Endodermal cell (in vitro differentiated cells): ENCODE measurements at regions not wholly inside any gene's neighbourhood (a gene's known extent, or its start where the extent isn't known, plus 50 kb on each side); places are given as distances from the start of the nearest gene placed in this dataset.

Experiments
- DNase-seq: peaks from one replicate; pipeline ENCODE4 v3.0.0-alpha.2; 2017
- H3K27ac ChIP-seq: 2 replicates; pipeline ENCODE4 v1.5.1; 2013; ENCODE audit warnings: mild to moderate bottlenecking, low read depth, low read length, moderate library complexity
- H3K27me3 ChIP-seq: 2 replicates; pipeline ENCODE4 v1.6.1; 2013; ENCODE audit warnings: mild to moderate bottlenecking, low read length, moderate library complexity; ENCODE audit not compliant: insufficient read depth, control insufficient read depth, poor library complexity, severe bottlenecking
- H3K36me3 ChIP-seq: 2 replicates; pipeline ENCODE4 v1.7.0; 2013; ENCODE audit warnings: mild to moderate bottlenecking, low read length, moderate library complexity; ENCODE audit not compliant: control insufficient read depth, insufficient read depth
- H3K4me1 ChIP-seq: one replicate; pipeline ENCODE4 v1.7.0; 2013; ENCODE audit warnings: low read length; ENCODE audit not compliant: control insufficient read depth, insufficient read depth
- H3K4me3 ChIP-seq: 2 replicates; pipeline ENCODE4 v1.5.1; 2013; ENCODE audit warnings: mild to moderate bottlenecking, low read length, moderate library complexity
- H3K9ac ChIP-seq: 2 replicates; pipeline ENCODE4 v1.6.1; 2013; ENCODE audit warnings: mild to moderate bottlenecking, low read length, moderate library complexity; ENCODE audit not compliant: poor library complexity, severe bottlenecking; ENCODE audit errors: extremely low read depth
- H3K9me3 ChIP-seq: 2 replicates; pipeline ENCODE4 v1.6.1; 2013; ENCODE audit warnings: mild to moderate bottlenecking, low read length, moderate library complexity; ENCODE audit not compliant: control insufficient read depth
- H3K27ac Mint-ChIP-seq: 2 replicates; pipeline ENCODE4 v1.8.0; 2020; ENCODE audit warnings: mixed read lengths
- H3K27me3 Mint-ChIP-seq: 2 replicates; pipeline ENCODE4 v1.8.0; 2021; ENCODE audit warnings: mild to moderate bottlenecking, mixed read lengths; ENCODE audit not compliant: insufficient read depth
- H3K36me3 Mint-ChIP-seq: 2 replicates; pipeline ENCODE4 v1.8.0; 2020; ENCODE audit warnings: low read depth, mixed read lengths
- H3K4me1 Mint-ChIP-seq: 2 replicates; pipeline ENCODE4 v1.8.0; 2020; ENCODE audit warnings: mixed read lengths
- H3K4me3 Mint-ChIP-seq: 2 replicates; pipeline ENCODE4 v1.8.0; 2020; ENCODE audit warnings: mild to moderate bottlenecking, moderate library complexity, mixed read lengths
- H3K9me3 Mint-ChIP-seq: 2 replicates; pipeline ENCODE4 v1.8.0; 2020; ENCODE audit warnings: mild to moderate bottlenecking, mixed read lengths
- CTCF ChIP-seq: fragments of 200-600 bp; sonication (generic); conservative IDR thresholded peaks from 2 replicates; pipeline ENCODE4 v1.5.0; 2021; ENCODE audit warnings: antibody characterized with exemption, mild to moderate bottlenecking
- WGBS, 2 experiments: methylation state at CpG; one replicate each; pipeline versions ENCODE4 v1.1.5 to v1.1.7; 2013; ENCODE audit warnings: missing lambda C conversion rate in 2 of 2, mixed read lengths in 1 of 2; ENCODE audit not compliant: insufficient coverage in 1 of 2, insufficient read length in 1 of 2; 5-methylcytosine and 5-hydroxymethylcytosine counted together

DNA sequence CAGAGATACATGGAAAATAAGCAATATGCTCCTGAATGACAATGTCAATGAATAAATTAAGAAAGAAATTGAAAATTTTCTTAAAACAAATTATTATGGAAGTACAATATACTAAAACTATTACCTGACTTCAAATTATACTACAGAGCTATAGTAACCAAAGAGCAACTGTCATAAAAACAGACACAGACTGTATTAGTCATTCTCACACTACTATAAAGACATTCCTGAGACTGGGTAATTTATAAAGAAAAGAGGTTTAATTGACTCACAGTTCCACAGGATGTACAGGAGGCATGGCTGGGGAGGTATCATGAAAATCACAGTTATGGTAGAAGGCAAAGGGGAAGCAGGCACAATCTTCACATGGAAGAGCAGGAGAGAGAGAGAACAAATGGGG is 60.0 kb upstream of the CYSLTR1 start:
- H3K4me1 Mint-ChIP-seq = no peaks in the 10 kb centered on the region
- Histone ChIP-seq H3K4me1 (no peaks in the 10 kb centered on the region), H3K27me3 (no peaks in the 10 kb centered on the region), H3K27ac (no peak overlapping the region), H3K9me3 (peaks cover 5% of the 10 kb centered on the region), H3K4me3 (no peak overlapping the region), H3K36me3 (no peaks in the 10 kb centered on the region), H3K9ac (no peak overlapping the region)
- H3K4me3 Mint-ChIP-seq = no peak overlapping the region
- no peak for TF ChIP-seq CTCF
- H3K9me3 Mint-ChIP-seq = peaks cover 80% of the 10 kb centered on the region
- H3K36me3 Mint-ChIP-seq = no peaks in the 10 kb centered on the region
- no peak overlapping the region for H3K27ac Mint-ChIP-seq
- H3K27me3 Mint-ChIP-seq = no peaks in the 10 kb centered on the region
- DNase-seq = no peak

DNA sequence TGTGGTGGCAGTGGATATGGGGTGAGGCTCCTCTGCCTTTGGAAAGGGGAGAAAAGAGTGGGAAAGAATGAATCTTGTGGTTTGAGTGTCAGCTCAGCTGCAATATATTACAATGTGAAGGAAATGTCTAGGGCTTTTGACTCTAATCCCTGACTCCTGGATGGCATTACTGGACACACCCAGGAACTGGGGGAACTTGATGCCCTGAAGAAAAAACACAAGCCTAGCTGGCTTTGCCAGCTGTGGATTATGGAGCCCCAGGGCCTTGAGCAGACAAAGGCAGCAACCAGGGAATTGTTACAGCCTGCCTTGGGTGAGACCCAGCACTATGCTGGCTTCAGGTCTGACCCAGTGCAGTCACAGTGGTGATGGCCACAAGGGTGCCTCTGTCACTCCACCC is 57.1 kb upstream of the CYSLTR1 start:
- H3K9me3 ChIP-seq = peaks cover 5% of the 10 kb centered on the region
- no peaks in the 10 kb centered on the region for H3K4me1 Mint-ChIP-seq
- no peak for TF ChIP-seq CTCF
- H3K4me1 ChIP-seq = no peaks in the 10 kb centered on the region
- H3K27me3 ChIP-seq = no peaks in the 10 kb centered on the region
- no peak overlapping the region for H3K27ac ChIP-seq
- no peak overlapping the region for H3K27ac Mint-ChIP-seq
- H3K36me3 ChIP-seq = no peaks in the 10 kb centered on the region
- no peak overlapping the region for H3K4me3 Mint-ChIP-seq
- DNase-seq = no peak
- H3K36me3 Mint-ChIP-seq = no peaks in the 10 kb centered on the region
- no peaks in the 10 kb centered on the region for H3K27me3 Mint-ChIP-seq
- H3K4me3 ChIP-seq = no peak overlapping the region
- peaks cover 77% of the 10 kb centered on the region for H3K9me3 Mint-ChIP-seq
- no peak overlapping the region for H3K9ac ChIP-seq

DNA sequence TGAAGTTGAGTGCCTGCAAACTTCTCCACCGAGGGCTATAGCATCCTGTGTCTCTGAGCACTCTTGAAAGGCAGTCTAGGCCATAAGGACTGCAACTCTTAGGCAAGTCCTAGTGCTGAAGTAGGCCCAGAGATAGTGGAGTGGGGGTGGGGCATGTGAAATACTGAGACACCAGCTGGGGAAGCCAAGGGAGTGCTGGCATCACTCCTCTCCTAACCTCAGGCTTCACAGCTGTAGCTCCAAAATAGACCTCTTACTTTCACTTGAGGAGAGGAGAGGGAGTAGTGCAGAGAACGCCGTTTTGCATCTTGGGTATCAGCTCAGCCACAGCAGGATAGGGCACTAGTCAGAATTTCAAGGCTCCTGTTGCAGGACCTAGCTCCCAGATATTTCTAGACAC is 56.2 kb upstream of the CYSLTR1 start:
- H3K27ac Mint-ChIP-seq = no peak overlapping the region
- Histone ChIP-seq H3K27ac (no peak overlapping the region), H3K9ac (no peak overlapping the region), H3K9me3 (peaks cover 5% of the 10 kb centered on the region), H3K4me1 (no peaks in the 10 kb centered on the region), H3K4me3 (no peak overlapping the region), H3K27me3 (no peaks in the 10 kb centered on the region), H3K36me3 (no peaks in the 10 kb centered on the region)
- H3K9me3 Mint-ChIP-seq = peaks cover 69% of the 10 kb centered on the region
- H3K4me3 Mint-ChIP-seq = no peak overlapping the region
- 90% methylated on average over 3 of the region's 3 CpGs; no CpG with 5 or more reads in 1 of the 2 experiments for WGBS, 2 experiments
- H3K27me3 Mint-ChIP-seq = no peaks in the 10 kb centered on the region
- H3K36me3 Mint-ChIP-seq = no peaks in the 10 kb centered on the region
- DNase-seq = no peak
- no peak for TF ChIP-seq CTCF
- no peaks in the 10 kb centered on the region for H3K4me1 Mint-ChIP-seq
